ENCODE measurements at regions not wholly inside any gene's neighbourhood (a gene's known extent, or its start where the extent isn't known, plus 50 kb on each side); places are given as distances from the start of the nearest gene placed in this dataset.
"Not testable (repeated sequence)": the region's sequence is repeated elsewhere in the genome, so short reads cannot be mapped to it uniquely, and the experiment has no call there.

- Histone ChIP-seq H3K36me3 (replicated peaks; ENCODE audit: insufficient read depth, low read depth) (no peaks in the 10 kb centered on the region), H3K9me3 (ENCODE audit: low read depth) (no peaks in the 10 kb centered on the region)
These were observed 80.1 kb upstream of the VRK1 start for GRCh38 chr14:96717116-96717515.

GRCh38 chr14:96718407-96718806 lies 78.8 kb upstream of the VRK1 start:
- no peak overlapping the region for H3K4me2 ChIP-seq
- no peaks in the 10 kb centered on the region for H3K4me1 ChIP-seq (ENCODE audit: insufficient read depth)
- WGBS (ENCODE audit: low lambda C conversion rate, missing lambda C conversion rate), result 63% methylated on average over 4 of the region's 4 CpGs
- no peak for DNase-seq (ENCODE audit: low spot score)
- no peaks in the 10 kb centered on the region for H4K20me1 ChIP-seq (ENCODE audit: insufficient read depth, poor library complexity, severe bottlenecking)
- H3K79me2 ChIP-seq, result no peaks in the 10 kb centered on the region
- TF ChIP-seq CTCF (IDR thresholded peaks at IDR 0.05; ENCODE audit: poor library complexity) (no peak), EZH2phosphoT487 (IDR thresholded peaks at IDR 0.05; ENCODE audit: low read depth, severe bottlenecking, unreplicated experiment) (no peak)
- no peak overlapping the region for H2AFZ ChIP-seq
- no peaks in the 10 kb centered on the region for H3K27me3 ChIP-seq
- H3K4me3 ChIP-seq, result no peak overlapping the region
- H3K9me2 ChIP-seq (replicated peaks; ENCODE audit: insufficient read depth), result no peaks in the 10 kb centered on the region
- H3K9me3 ChIP-seq (ENCODE audit: low read depth), result no peaks in the 10 kb centered on the region
- no peak overlapping the region for H3K27ac ChIP-seq
- H3K36me3 ChIP-seq (replicated peaks; ENCODE audit: insufficient read depth, low read depth), result no peaks in the 10 kb centered on the region

More at GRCh38 chr14:96717116-96717515, 80.1 kb upstream of the VRK1 start:
- Histone ChIP-seq H2AFZ (no peak overlapping the region), H3K4me3 (no peak overlapping the region), H3K27me3 (no peaks in the 10 kb centered on the region), H3K79me2 (no peaks in the 10 kb centered on the region), H3K4me2 (no peak overlapping the region), H4K20me1 (ENCODE audit: insufficient read depth, poor library complexity, severe bottlenecking) (no peaks in the 10 kb centered on the region), H3K9me2 (replicated peaks; ENCODE audit: insufficient read depth) (no peaks in the 10 kb centered on the region), H3K27ac (no peak overlapping the region), H3K4me1 (ENCODE audit: insufficient read depth) (no peaks in the 10 kb centered on the region)
- 87% methylated on average over 5 of the region's 5 CpGs for WGBS (ENCODE audit: low lambda C conversion rate, missing lambda C conversion rate)
- DNase-seq (ENCODE audit: low spot score), result no peak
- TF ChIP-seq CTCF (IDR thresholded peaks at IDR 0.05; ENCODE audit: poor library complexity), result no peak
- no peak for TF ChIP-seq EZH2 (IDR thresholded peaks at IDR 0.05; ENCODE audit: borderline replicate concordance)
- no peak for TF ChIP-seq EZH2phosphoT487 (IDR thresholded peaks at IDR 0.05; ENCODE audit: low read depth, severe bottlenecking, unreplicated experiment)

GRCh38 chr14:96720702-96721101 lies 76.5 kb upstream of the VRK1 start:
- not testable (repeated sequence) for H3K79me2 ChIP-seq; H3K9me2 ChIP-seq (replicated peaks; ENCODE audit: insufficient read depth); H3K27me3 ChIP-seq; H3K4me3 ChIP-seq; H3K27ac ChIP-seq; H3K4me2 ChIP-seq; H3K4me1 ChIP-seq (ENCODE audit: insufficient read depth); H4K20me1 ChIP-seq (ENCODE audit: insufficient read depth, poor library complexity, severe bottlenecking); DNase-seq (ENCODE audit: low spot score); H2AFZ ChIP-seq; H3K9me3 ChIP-seq (ENCODE audit: low read depth); H3K36me3 ChIP-seq (replicated peaks; ENCODE audit: insufficient read depth, low read depth)
- 76% methylated on average over 6 of the region's 6 CpGs for WGBS (ENCODE audit: low lambda C conversion rate, missing lambda C conversion rate)

GRCh38 chr14:96722736-96723135 lies 74.4 kb upstream of the VRK1 start:
- Histone ChIP-seq H3K4me3 (no peak overlapping the region), H3K9me2 (replicated peaks; ENCODE audit: insufficient read depth) (no peaks in the 10 kb centered on the region), H2AFZ (no peak overlapping the region), H3K36me3 (replicated peaks; ENCODE audit: insufficient read depth, low read depth) (no peaks in the 10 kb centered on the region), H4K20me1 (ENCODE audit: insufficient read depth, poor library complexity, severe bottlenecking) (no peaks in the 10 kb centered on the region), H3K79me2 (no peaks in the 10 kb centered on the region), H3K4me1 (ENCODE audit: insufficient read depth) (no peaks in the 10 kb centered on the region), H3K9me3 (ENCODE audit: low read depth) (no peaks in the 10 kb centered on the region), H3K4me2 (no peak overlapping the region), H3K27ac (no peak overlapping the region), H3K27me3 (no peaks in the 10 kb centered on the region)
- no peak for TF ChIP-seq EZH2phosphoT487 (IDR thresholded peaks at IDR 0.05; ENCODE audit: low read depth, severe bottlenecking, unreplicated experiment)
- TF ChIP-seq EZH2 (IDR thresholded peaks at IDR 0.05; ENCODE audit: borderline replicate concordance), result no peak
- TF ChIP-seq CTCF (IDR thresholded peaks at IDR 0.05; ENCODE audit: poor library complexity), result no peak
- WGBS (ENCODE audit: low lambda C conversion rate, missing lambda C conversion rate), result 85% methylated on average over 6 of the region's 6 CpGs
- DNase-seq (ENCODE audit: low spot score), result no peak

All from hepatocyte (in vitro differentiated cells).